GM12878 (cell line): ENCODE measurements at regions not wholly inside any gene's neighbourhood (a gene's known extent, or its start where the extent isn't known, plus 50 kb on each side); places are given as distances from the start of the nearest gene placed in this dataset.

Source experiments
- EP300 ChIP-seq, 2 experiments: fragments of 150-350 bp in 1 of 2; IDR thresholded peaks; 2 replicates each; pipeline ENCODE4 v1.6.1; 2011 to 2012; ENCODE audit warnings: low read depth in 2 of 2, low read length in 2 of 2, borderline replicate concordance in 1 of 2, improper control_type of control experiment in 1 of 2, inconsistent platforms in 1 of 2; ENCODE audit not compliant: control insufficient read depth in 1 of 2
- KDM1A ChIP-seq: fragments of 200-600 bp; sonication (generic); IDR thresholded peaks from 2 replicates; pipeline ENCODE4 v1.6.1; 2016; ENCODE audit warnings: borderline replicate concordance
- POLR2AphosphoS5 ChIP-seq: IDR thresholded peaks from 2 replicates; pipeline ENCODE4 v1.6.1; 2011; ENCODE audit warnings: mild to moderate bottlenecking, low read length, inconsistent platforms
- RB1 ChIP-seq: fragments of 450-650 bp; formaldehyde crosslinking; IDR thresholded peaks from 2 replicates; pipeline ENCODE4 v1.6.1; 2017; ENCODE audit warnings: mild to moderate bottlenecking, borderline replicate concordance
- TAF1 ChIP-seq: IDR thresholded peaks from 2 replicates; pipeline ENCODE4 v1.6.1; 2011; ENCODE audit warnings: mild to moderate bottlenecking, low read depth, low read length, borderline replicate concordance
- ZNF217 ChIP-seq: fragments of 450-650 bp; IDR thresholded peaks from 2 replicates; pipeline ENCODE4 v1.6.1; 2017; ENCODE audit warnings: antibody characterized with exemption, mild to moderate bottlenecking
- TF ChIP-seq, protein P1 (sequence below), 3 experiments: IDR thresholded peaks in 2 of 3; conservative IDR thresholded peaks in 1 of 3; 2 replicates each; pipeline ENCODE4 v1.5.1; 2011; ENCODE audit warnings: low read depth in 3 of 3, low read length in 3 of 3, mild to moderate bottlenecking in 3 of 3, control low read depth in 2 of 3, moderate library complexity in 2 of 3, inconsistent platforms in 1 of 3, mixed read lengths in 1 of 3; ENCODE audit not compliant: control insufficient read depth in 2 of 3, insufficient read depth in 1 of 3; ENCODE audit errors: extremely low read depth in 1 of 3
- TF ChIP-seq, protein P2 (sequence below): fragments of 450-650 bp; IDR thresholded peaks from 2 replicates; pipeline ENCODE4 v1.6.1; 2016; ENCODE audit warnings: mild to moderate bottlenecking

DNA sequence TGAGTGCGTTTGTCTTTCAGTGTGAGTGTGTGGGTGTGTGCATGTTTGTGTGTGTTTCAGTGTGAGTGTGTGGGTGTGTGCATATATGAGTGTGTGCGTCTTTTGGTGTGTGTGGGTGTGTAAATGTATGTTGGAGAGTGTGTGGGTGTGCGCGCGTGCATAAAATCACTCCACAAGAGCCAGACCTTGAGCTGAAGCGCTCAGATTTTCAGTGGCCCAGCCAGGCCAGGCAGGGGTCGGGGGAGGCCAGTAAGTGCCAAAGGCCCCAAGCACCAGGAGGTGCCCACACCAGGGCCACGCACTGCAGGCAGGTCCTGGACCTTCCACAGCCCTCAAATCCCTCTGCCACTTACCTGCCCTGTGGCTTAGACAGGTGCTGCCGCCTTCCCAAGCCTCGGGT is 184.0 kb downstream of the SOX9 start:
- TF ChIP-seq KDM1A (no peak), ZNF217 (no peak), RB1 (no peak), TAF1 (no peak), POLR2AphosphoS5 (no peak), EP300 (IDR thresholded peaks at IDR 0.05; ENCODE audit: borderline replicate concordance in 1 of 2, control insufficient read depth in 1 of 2, low read depth in 2 of 2, low read length in 2 of 2) (no peak)
- TF ChIP-seq, protein P1, sequence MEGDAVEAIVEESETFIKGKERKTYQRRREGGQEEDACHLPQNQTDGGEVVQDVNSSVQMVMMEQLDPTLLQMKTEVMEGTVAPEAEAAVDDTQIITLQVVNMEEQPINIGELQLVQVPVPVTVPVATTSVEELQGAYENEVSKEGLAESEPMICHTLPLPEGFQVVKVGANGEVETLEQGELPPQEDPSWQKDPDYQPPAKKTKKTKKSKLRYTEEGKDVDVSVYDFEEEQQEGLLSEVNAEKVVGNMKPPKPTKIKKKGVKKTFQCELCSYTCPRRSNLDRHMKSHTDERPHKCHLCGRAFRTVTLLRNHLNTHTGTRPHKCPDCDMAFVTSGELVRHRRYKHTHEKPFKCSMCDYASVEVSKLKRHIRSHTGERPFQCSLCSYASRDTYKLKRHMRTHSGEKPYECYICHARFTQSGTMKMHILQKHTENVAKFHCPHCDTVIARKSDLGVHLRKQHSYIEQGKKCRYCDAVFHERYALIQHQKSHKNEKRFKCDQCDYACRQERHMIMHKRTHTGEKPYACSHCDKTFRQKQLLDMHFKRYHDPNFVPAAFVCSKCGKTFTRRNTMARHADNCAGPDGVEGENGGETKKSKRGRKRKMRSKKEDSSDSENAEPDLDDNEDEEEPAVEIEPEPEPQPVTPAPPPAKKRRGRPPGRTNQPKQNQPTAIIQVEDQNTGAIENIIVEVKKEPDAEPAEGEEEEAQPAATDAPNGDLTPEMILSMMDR (IDR thresholded peaks at IDR 0.05 in 2 of 3, conservative IDR thresholded peaks at IDR 0.05 in 1 of 3; ENCODE audit: control insufficient read depth in 2 of 3, extremely low read depth in 1 of 3, insufficient read depth in 1 of 3, low read depth in 3 of 3, low read length in 3 of 3): no peak
- TF ChIP-seq, protein P2, sequence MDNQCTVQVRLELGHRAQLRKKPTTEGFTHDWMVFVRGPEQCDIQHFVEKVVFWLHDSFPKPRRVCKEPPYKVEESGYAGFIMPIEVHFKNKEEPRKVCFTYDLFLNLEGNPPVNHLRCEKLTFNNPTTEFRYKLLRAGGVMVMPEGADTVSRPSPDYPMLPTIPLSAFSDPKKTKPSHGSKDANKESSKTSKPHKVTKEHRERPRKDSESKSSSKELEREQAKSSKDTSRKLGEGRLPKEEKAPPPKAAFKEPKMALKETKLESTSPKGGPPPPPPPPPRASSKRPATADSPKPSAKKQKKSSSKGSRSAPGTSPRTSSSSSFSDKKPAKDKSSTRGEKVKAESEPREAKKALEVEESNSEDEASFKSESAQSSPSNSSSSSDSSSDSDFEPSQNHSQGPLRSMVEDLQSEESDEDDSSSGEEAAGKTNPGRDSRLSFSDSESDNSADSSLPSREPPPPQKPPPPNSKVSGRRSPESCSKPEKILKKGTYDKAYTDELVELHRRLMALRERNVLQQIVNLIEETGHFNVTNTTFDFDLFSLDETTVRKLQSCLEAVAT: no peak
